ENCODE measurements at regions not wholly inside any gene's neighbourhood (a gene's known extent, or its start where the extent isn't known, plus 50 kb on each side); places are given as distances from the start of the nearest gene placed in this dataset.
"Not testable (repeated sequence)": the region's sequence is repeated elsewhere in the genome, so short reads cannot be mapped to it uniquely, and the experiment has no call there.

DNA sequence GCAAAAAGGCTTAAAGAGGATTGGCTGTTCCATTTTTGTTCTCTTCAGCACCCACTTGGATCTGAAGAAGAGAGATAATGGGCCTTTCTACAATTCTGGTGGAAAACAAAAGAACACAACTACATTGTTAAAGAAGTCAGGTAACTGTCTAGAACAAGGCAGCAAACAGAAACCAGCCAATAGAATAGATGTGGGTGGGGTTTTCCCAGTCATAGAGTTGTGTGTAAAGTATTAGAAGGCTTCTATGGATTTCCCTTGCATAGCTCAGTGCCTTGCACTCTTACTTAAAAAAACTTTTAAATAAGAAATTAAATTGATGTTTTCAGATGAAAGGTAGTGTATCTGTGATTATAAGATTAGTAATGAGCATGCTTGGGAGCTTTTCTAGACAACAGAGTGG, 462.7 kb upstream of the ATP11B start:
- no peak overlapping the region for H3K27ac ChIP-seq (replicated peaks in 1 of 4)
- intact Hi-C loops (cut with DNase I): no loop called here
- TF ChIP-seq POLR2A (IDR thresholded peaks at IDR 0.05; ENCODE audit: low read depth) (no peak), POLR2AphosphoS5 (IDR thresholded peaks at IDR 0.05) (no peak), EP300 (IDR thresholded peaks at IDR 0.05) (no peak)
- TF ChIP-seq, protein P1, sequence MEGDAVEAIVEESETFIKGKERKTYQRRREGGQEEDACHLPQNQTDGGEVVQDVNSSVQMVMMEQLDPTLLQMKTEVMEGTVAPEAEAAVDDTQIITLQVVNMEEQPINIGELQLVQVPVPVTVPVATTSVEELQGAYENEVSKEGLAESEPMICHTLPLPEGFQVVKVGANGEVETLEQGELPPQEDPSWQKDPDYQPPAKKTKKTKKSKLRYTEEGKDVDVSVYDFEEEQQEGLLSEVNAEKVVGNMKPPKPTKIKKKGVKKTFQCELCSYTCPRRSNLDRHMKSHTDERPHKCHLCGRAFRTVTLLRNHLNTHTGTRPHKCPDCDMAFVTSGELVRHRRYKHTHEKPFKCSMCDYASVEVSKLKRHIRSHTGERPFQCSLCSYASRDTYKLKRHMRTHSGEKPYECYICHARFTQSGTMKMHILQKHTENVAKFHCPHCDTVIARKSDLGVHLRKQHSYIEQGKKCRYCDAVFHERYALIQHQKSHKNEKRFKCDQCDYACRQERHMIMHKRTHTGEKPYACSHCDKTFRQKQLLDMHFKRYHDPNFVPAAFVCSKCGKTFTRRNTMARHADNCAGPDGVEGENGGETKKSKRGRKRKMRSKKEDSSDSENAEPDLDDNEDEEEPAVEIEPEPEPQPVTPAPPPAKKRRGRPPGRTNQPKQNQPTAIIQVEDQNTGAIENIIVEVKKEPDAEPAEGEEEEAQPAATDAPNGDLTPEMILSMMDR (IDR thresholded peaks at IDR 0.05): no peak
- H3K9me3 ChIP-seq: no peaks in the 10 kb centered on the region
- H3K4me3 ChIP-seq: no peak overlapping the region
- no peaks in the 10 kb centered on the region for H3K4me1 ChIP-seq
- DNase-seq (ENCODE audit: extremely low spot score): no peak
- H3K36me3 ChIP-seq: no peaks in the 10 kb centered on the region
- peaks cover 0 to 6% (median 0%) of the 10 kb centered on the region in 4 donors for H3K27me3 ChIP-seq

DNA sequence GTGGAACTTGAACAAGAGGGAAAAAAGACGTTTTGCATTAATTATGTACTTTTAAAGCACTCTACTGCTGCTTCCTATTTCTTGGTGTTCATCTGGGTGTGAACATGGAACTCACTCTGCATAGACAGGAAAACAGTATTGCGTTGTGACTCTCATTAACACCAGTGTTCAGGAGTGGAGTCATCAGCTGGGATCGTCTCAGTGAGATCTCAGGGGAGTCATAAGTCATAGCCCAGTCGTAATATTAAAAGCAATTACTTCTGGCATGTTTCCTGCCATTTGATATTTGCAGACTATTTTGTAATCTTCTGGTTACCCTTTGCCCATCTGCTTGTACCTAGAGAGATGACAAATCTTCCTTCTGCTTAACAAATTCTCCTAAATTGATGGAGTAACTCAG, 462.0 kb upstream of the ATP11B start:
- no peak for DNase-seq (ENCODE audit: extremely low spot score)
- H3K9me3 ChIP-seq: no peaks in the 10 kb centered on the region
- H3K4me1 ChIP-seq: no peaks in the 10 kb centered on the region
- 61% methylated on average over 4 of the region's 4 CpGs for WGBS
- H3K27me3 ChIP-seq: peaks cover 0 to 6% (median 0%) of the 10 kb centered on the region in 4 donors
- intact Hi-C loops (cut with DNase I): no loop called here
- TF ChIP-seq POLR2A (IDR thresholded peaks at IDR 0.05; ENCODE audit: low read depth) (no peak), POLR2AphosphoS5 (IDR thresholded peaks at IDR 0.05) (no peak), EP300 (IDR thresholded peaks at IDR 0.05) (no peak)
- TF ChIP-seq, protein P1 (IDR thresholded peaks at IDR 0.05): no peak
- no peak overlapping the region for H3K27ac ChIP-seq (replicated peaks in 1 of 4)
- H3K36me3 ChIP-seq: no peaks in the 10 kb centered on the region
- no peak overlapping the region for H3K4me3 ChIP-seq

DNA sequence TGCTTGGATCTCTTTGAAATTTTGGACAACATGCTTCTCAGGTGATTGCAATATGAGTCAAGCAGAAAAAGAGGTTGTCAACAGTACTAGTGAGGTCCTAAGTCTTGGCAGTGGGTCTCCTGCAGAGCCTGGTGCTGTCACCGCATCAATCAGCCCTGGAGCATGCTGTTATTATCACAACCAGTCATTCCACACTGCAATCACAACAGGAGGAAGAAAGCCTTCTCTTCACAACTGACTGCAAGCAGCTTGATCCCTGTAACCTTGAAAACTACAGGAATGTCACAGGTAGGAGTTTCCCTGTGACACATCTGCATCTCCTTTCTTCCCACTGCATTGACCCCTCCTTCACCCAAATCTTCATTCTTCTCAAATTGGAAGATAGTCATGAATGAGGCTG, 451.1 kb upstream of the ATP11B start:
- H3K4me1 ChIP-seq: no peaks in the 10 kb centered on the region
- no peak for TF ChIP-seq EP300 (IDR thresholded peaks at IDR 0.05)
- no peak for TF ChIP-seq POLR2AphosphoS5 (IDR thresholded peaks at IDR 0.05)
- no peak for TF ChIP-seq POLR2A (IDR thresholded peaks at IDR 0.05; ENCODE audit: low read depth)
- TF ChIP-seq, protein P1 (IDR thresholded peaks at IDR 0.05): no peak
- 50% methylated on average over 1 of the region's 1 CpG for WGBS
- intact Hi-C loops (cut with DNase I): no loop called here
- H3K27ac ChIP-seq (replicated peaks in 1 of 4): no peak overlapping the region
- H3K36me3 ChIP-seq: no peaks in the 10 kb centered on the region
- H3K9me3 ChIP-seq: no peaks in the 10 kb centered on the region
- no peak overlapping the region for H3K4me3 ChIP-seq
- no peak for DNase-seq (ENCODE audit: extremely low spot score)
- no peaks in the 10 kb centered on the region for H3K27me3 ChIP-seq

DNA sequence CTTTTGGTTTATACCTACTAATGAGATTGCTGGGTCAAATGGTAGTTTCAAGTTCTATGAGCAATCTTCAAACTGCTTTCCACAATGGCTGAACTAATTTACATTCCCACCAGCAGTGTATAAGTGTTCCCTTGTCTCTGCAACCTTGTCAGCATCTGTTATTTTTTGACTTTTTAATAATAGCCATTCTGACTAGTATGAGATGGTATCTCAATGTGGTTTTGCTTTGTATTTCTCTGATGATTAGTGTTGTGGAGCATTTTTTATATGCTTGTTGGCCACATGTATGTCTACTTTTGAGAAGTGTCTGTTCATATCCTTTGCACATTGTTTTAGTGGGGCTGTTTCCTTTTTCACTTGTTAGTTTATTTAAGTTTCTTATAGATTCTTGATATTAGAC, 449.3 kb upstream of the ATP11B start:
- H3K9me3 ChIP-seq; DNase-seq (ENCODE audit: extremely low spot score); H3K27ac ChIP-seq (replicated peaks in 1 of 4); H3K27me3 ChIP-seq; H3K4me1 ChIP-seq; H3K36me3 ChIP-seq; intact Hi-C loops (cut with DNase I); H3K4me3 ChIP-seq: not testable (repeated sequence)

DNA sequence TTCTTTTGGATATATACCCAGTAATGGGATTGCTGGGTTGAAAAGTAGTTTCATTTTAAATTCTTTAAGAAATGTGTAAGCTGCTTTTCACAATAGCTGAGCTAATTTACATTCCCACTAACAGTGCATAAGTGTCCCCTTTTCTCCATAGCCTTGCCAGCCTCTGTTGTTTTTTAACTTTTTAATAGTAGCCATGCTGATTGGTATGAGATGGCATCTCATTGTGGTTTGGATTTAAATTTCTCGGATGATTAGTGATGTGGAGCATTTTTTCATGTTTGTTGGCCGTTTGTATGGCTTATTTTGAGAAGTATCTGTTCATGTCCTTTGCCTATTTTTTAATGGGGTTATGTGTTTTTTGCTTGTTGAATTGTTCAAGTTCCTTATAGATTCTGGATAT, 444.3 kb upstream of the ATP11B start:
- Histone ChIP-seq H3K9me3 (no peaks in the 10 kb centered on the region), H3K27me3 (no peaks in the 10 kb centered on the region), H3K36me3 (no peaks in the 10 kb centered on the region), H3K4me3 (no peak overlapping the region), H3K4me1 (no peaks in the 10 kb centered on the region), H3K27ac (replicated peaks in 1 of 4) (no peak overlapping the region)
- no peak for DNase-seq (ENCODE audit: extremely low spot score)
- intact Hi-C loops (cut with DNase I): no loop called here
- no peak for TF ChIP-seq POLR2AphosphoS5 (IDR thresholded peaks at IDR 0.05)
- 59% methylated on average over 2 of the region's 2 CpGs for WGBS

DNA sequence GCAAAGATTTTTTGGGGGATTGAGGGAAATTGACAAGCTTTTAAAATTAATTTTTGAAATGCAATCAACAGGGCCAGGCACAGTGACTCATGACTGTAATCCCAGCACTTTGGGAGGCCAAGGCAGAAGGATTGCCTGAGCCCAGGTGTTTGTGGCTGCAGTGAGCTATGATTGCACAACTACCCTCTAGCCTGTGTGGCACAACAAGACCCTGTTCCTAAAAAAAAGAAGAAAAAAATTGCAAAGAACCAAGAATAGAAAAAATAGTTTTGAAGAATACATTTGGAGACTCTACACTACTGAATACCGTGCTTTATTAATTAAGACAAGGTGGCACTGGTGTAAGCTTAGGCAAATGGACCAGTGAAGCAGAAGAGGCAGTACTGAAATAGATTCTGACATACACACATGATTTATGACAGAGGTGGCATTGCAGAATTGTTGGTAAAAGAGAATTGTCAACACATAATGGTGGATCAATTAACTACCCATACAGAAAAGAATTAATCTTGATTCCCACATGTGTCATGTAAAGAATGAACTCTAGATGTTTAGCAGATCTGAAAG, 443.3 kb upstream of the ATP11B start:
- TF ChIP-seq POLR2A (IDR thresholded peaks at IDR 0.05; ENCODE audit: low read depth) (no peak), EP300 (IDR thresholded peaks at IDR 0.05) (no peak), POLR2AphosphoS5 (IDR thresholded peaks at IDR 0.05) (no peak)
- TF ChIP-seq, protein P1 (IDR thresholded peaks at IDR 0.05): no peak
- WGBS: 75% methylated on average over 1 of the region's 1 CpG

More for the DNA sequence above, 443.3 kb upstream of the ATP11B start:
- Histone ChIP-seq H3K27ac (replicated peaks in 1 of 4) (no peak overlapping the region), H3K4me3 (no peak overlapping the region), H3K4me1 (no peaks in the 10 kb centered on the region), H3K27me3 (no peaks in the 10 kb centered on the region), H3K36me3 (no peaks in the 10 kb centered on the region), H3K9me3 (no peaks in the 10 kb centered on the region)
- intact Hi-C loops (cut with DNase I): no loop called here
- no peak for DNase-seq (ENCODE audit: extremely low spot score)

All from esophagus muscularis mucosa (tissue), 4 donors.